ENCODE measurements at regions not wholly inside any gene's neighbourhood (a gene's known extent, or its start where the extent isn't known, plus 50 kb on each side); places are given as distances from the start of the nearest gene placed in this dataset.
A peak's percentile ranks its signal among the peaks of the same experiment; 100 is the strongest.
"Not testable (repeated sequence)": the region's sequence is repeated elsewhere in the genome, so short reads cannot be mapped to it uniquely, and the experiment has no call there.

DNA sequence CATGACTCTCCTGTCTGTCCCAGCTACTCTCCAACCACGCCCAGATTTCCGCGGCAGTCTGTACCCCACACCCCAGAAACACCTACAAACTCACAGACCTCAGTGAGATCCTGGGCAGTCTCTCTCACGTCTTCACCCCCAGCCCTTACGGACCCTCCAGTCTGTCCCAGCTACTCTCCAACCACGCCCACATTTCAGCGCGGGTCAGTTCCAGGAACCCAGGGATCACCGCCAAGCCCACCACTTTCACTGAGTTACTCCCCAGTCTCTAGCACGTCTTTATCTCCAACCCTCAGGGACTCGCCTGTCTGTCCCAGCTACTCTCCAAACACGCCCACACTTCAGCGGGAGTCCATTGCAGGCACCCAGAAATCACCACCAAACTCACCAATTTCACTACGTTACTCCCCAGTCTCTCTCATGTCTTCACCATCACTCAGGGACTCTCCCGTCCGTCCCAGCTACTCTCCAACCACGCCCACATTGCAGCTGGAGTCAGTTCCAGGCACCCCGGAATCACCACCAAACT, 528.2 kb downstream of the CWH43 start (continued):
- TF ChIP-seq ATF7 (IDR thresholded peaks at IDR 0.05) (peak; percentile 59; the same call in 1 of the 2 replicates), CBFA2T3 (IDR thresholded peaks at IDR 0.05) (peak; percentile 78), EGR1 (conservative IDR thresholded peaks at IDR 0.05) (peak; percentile 92), PHF20 (IDR thresholded peaks at IDR 0.05; ENCODE audit: partially characterized antibody) (peak; percentile 34), HLTF (IDR thresholded peaks at IDR 0.05) (peak; percentile 91), CTBP1 (IDR thresholded peaks at IDR 0.05; ENCODE audit: borderline replicate concordance) (peak; percentile 60; the same call in 1 of the 2 replicates), SOX6 (IDR thresholded peaks at IDR 0.05) (peak; percentile 28; the same call in 1 of the 2 replicates), MTA3 (IDR thresholded peaks at IDR 0.05; ENCODE audit: borderline replicate concordance) (peak; percentile 76; the same call in 1 of the 2 replicates), SMAD4 (CRISPR knock-in tag; conservative IDR thresholded peaks at IDR 0.05) (peak; percentile 95), SMARCE1 (IDR thresholded peaks at IDR 0.05) (peak; percentile 75; the same call in 1 of the 2 replicates), HDGF (IDR thresholded peaks at IDR 0.05) (peak; percentile 76), ATF1 (tag; IDR thresholded peaks at IDR 0.05) (peak; percentile 21; the same call in 1 of the 2 replicates), NBN (IDR thresholded peaks at IDR 0.05; ENCODE audit: low read depth) (peak; percentile 67; the same call in 1 of the 2 replicates), CBFA2T2 (conservative IDR thresholded peaks at IDR 0.05) (peak; percentile 66), KLF1 (tag; IDR thresholded peaks at IDR 0.05) (peak; percentile 76; the same call in 1 of the 2 replicates), TRIM24 (IDR thresholded peaks at IDR 0.05) (peak; percentile 55 to 63; a peak in 3 of 4 replicates), ZNF133 (CRISPR knock-in tag; IDR thresholded peaks at IDR 0.05) (peak; percentile 74; the same call in 1 of the 2 replicates), CXXC5 (CRISPR knock-in tag; IDR thresholded peaks at IDR 0.05) (peak; percentile 73), MTA2 (IDR thresholded peaks at IDR 0.05; ENCODE audit: low read depth) (0 out of 2 replicates have a peak, but pooled peaks have one; percentile 30), PHF21A (IDR thresholded peaks at IDR 0.05; ENCODE audit: borderline replicate concordance, low read depth) (peak; percentile 83), FOXK2 (conservative IDR thresholded peaks at IDR 0.05 in 1 of 2, IDR thresholded peaks at IDR 0.05 in 1 of 2; ENCODE audit: low read depth in 2 of 2) (0 out of 4 replicates have a peak, but pooled peaks of 1 of the 2 experiments have one; percentile 23)
- TF ChIP-seq, protein P1, sequence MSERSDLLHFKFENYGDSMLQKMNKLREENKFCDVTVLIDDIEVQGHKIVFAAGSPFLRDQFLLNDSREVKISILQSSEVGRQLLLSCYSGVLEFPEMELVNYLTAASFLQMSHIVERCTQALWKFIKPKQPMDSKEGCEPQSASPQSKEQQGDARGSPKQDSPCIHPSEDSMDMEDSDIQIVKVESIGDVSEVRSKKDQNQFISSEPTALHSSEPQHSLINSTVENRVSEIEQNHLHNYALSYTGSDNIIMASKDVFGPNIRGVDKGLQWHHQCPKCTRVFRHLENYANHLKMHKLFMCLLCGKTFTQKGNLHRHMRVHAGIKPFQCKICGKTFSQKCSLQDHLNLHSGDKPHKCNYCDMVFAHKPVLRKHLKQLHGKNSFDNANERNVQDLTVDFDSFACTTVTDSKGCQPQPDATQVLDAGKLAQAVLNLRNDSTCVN (CRISPR knock-in tag; IDR thresholded peaks at IDR 0.05), result peak; percentile 70; the same call in 1 of the 2 replicates
- TF ChIP-seq, protein P2, sequence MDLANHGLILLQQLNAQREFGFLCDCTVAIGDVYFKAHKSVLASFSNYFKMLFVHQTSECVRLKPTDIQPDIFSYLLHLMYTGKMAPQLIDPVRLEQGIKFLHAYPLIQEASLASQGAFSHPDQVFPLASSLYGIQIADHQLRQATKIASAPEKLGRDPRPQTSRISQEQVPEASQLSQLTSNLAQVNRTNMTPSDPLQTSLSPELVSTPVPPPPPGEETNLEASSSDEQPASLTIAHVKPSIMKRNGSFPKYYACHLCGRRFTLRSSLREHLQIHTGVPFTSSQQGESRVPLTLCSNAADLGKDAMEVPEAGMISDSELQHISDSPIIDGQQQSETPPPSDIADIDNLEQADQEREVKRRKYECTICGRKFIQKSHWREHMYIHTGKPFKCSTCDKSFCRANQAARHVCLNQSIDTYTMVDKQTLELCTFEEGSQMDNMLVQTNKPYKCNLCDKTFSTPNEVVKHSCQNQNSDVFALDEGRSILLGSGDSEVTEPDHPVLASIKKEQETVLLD (IDR thresholded peaks at IDR 0.05), result peak; percentile 69
- TF ChIP-seq ATF1 (CRISPR knock-in tag; IDR thresholded peaks at IDR 0.05), result not testable (repeated sequence)
- TF ChIP-seq, protein P3, sequence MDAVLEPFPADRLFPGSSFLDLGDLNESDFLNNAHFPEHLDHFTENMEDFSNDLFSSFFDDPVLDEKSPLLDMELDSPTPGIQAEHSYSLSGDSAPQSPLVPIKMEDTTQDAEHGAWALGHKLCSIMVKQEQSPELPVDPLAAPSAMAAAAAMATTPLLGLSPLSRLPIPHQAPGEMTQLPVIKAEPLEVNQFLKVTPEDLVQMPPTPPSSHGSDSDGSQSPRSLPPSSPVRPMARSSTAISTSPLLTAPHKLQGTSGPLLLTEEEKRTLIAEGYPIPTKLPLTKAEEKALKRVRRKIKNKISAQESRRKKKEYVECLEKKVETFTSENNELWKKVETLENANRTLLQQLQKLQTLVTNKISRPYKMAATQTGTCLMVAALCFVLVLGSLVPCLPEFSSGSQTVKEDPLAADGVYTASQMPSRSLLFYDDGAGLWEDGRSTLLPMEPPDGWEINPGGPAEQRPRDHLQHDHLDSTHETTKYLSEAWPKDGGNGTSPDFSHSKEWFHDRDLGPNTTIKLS (IDR thresholded peaks at IDR 0.05; ENCODE audit: borderline replicate concordance, low read depth), result peak; percentile 56; the same call in 1 of the 2 replicates
- TF ChIP-seq, protein P4, sequence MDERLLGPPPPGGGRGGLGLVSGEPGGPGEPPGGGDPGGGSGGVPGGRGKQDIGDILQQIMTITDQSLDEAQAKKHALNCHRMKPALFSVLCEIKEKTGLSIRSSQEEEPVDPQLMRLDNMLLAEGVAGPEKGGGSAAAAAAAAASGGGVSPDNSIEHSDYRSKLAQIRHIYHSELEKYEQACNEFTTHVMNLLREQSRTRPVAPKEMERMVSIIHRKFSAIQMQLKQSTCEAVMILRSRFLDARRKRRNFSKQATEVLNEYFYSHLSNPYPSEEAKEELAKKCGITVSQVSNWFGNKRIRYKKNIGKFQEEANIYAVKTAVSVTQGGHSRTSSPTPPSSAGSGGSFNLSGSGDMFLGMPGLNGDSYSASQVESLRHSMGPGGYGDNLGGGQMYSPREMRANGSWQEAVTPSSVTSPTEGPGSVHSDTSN (CRISPR knock-in tag; IDR thresholded peaks at IDR 0.05; ENCODE audit: low read depth), result not testable (repeated sequence)
- TF ChIP-seq, protein P4 (tag; conservative IDR thresholded peaks at IDR 0.05; ENCODE audit: low read depth), result peak; percentile 67

All from K562 (cell line).